ENCODE measurements at regions not wholly inside any gene's neighbourhood (a gene's known extent, or its start where the extent isn't known, plus 50 kb on each side); places are given as distances from the start of the nearest gene placed in this dataset.

GRCh38 chr20:57841297-57841866 lies 131.6 kb upstream of the PMEPA1 start:
- no peaks in the 10 kb centered on the region for H3K36me3 Mint-ChIP-seq (ENCODE audit: unreplicated experiment)
- no peak for DNase-seq
- H3K4me3 Mint-ChIP-seq (ENCODE audit: unreplicated experiment), result no peak overlapping the region

GRCh38 chr20:57840504-57841296 lies 130.9 kb upstream of the PMEPA1 start:
- DNase-seq, result no peak
- H3K4me1 Mint-ChIP-seq (ENCODE audit: low read depth, unreplicated experiment), result peaks cover 18% of the 10 kb centered on the region
- no peak for TF ChIP-seq CTCF (IDR thresholded peaks at IDR 0.05; ENCODE audit: partially characterized antibody, unreplicated experiment)
- H3K27ac Mint-ChIP-seq (ENCODE audit: unreplicated experiment), result no peak overlapping the region
- H3K27me3 Mint-ChIP-seq (ENCODE audit: unreplicated experiment), result peaks cover 17% of the 10 kb centered on the region
- H3K4me3 Mint-ChIP-seq (ENCODE audit: unreplicated experiment), result no peak overlapping the region
- peaks cover 11% of the 10 kb centered on the region for H3K9me3 Mint-ChIP-seq (ENCODE audit: unreplicated experiment)
- no peaks in the 10 kb centered on the region for H3K36me3 Mint-ChIP-seq (ENCODE audit: unreplicated experiment)

More at GRCh38 chr20:57841297-57841866, 131.6 kb upstream of the PMEPA1 start:
- TF ChIP-seq CTCF (IDR thresholded peaks at IDR 0.05; ENCODE audit: partially characterized antibody, unreplicated experiment), result no peak
- Mint-ChIP-seq H3K27ac (ENCODE audit: unreplicated experiment) (no peak overlapping the region), H3K9me3 (ENCODE audit: unreplicated experiment) (peaks cover 10% of the 10 kb centered on the region), H3K27me3 (ENCODE audit: unreplicated experiment) (peaks cover 13% of the 10 kb centered on the region), H3K4me1 (ENCODE audit: low read depth, unreplicated experiment) (peaks cover 16% of the 10 kb centered on the region)

GRCh38 chr20:57840066-57840465 lies 130.3 kb upstream of the PMEPA1 start:
- peaks cover 21% of the 10 kb centered on the region for H3K4me1 Mint-ChIP-seq (ENCODE audit: low read depth, unreplicated experiment)
- H3K36me3 Mint-ChIP-seq (ENCODE audit: unreplicated experiment), result no peaks in the 10 kb centered on the region
- peaks cover 16% of the 10 kb centered on the region for H3K9me3 Mint-ChIP-seq (ENCODE audit: unreplicated experiment)
- no peak overlapping the region for H3K4me3 Mint-ChIP-seq (ENCODE audit: unreplicated experiment)
- H3K27ac Mint-ChIP-seq (ENCODE audit: unreplicated experiment), result no peak overlapping the region
- peaks cover 19% of the 10 kb centered on the region for H3K27me3 Mint-ChIP-seq (ENCODE audit: unreplicated experiment)
- TF ChIP-seq CTCF (IDR thresholded peaks at IDR 0.05; ENCODE audit: partially characterized antibody, unreplicated experiment), result no peak
- DNase-seq, result no peak

- peak overlapping the region; percentile 52 for H3K4me3 Mint-ChIP-seq (ENCODE audit: unreplicated experiment)
- H3K36me3 Mint-ChIP-seq (ENCODE audit: unreplicated experiment), result no peaks in the 10 kb centered on the region
- no peak for TF ChIP-seq CTCF (IDR thresholded peaks at IDR 0.05; ENCODE audit: partially characterized antibody, unreplicated experiment)
- DNase-seq, result no peak
- H3K27me3 Mint-ChIP-seq (ENCODE audit: unreplicated experiment), result peaks cover 14% of the 10 kb centered on the region
- peaks cover 25% of the 10 kb centered on the region for H3K4me1 Mint-ChIP-seq (ENCODE audit: low read depth, unreplicated experiment)
- H3K9me3 Mint-ChIP-seq (ENCODE audit: unreplicated experiment), result peaks cover 17% of the 10 kb centered on the region
- H3K27ac Mint-ChIP-seq (ENCODE audit: unreplicated experiment), result peak overlapping the region; percentile 74
These were observed 128.9 kb upstream of the PMEPA1 start for GRCh38 chr20:57838670-57839151.

Data from glutamatergic neuron (in vitro differentiated cells).